HL-60 (cell line): ENCODE measurements at regions not wholly inside any gene's neighbourhood (a gene's known extent, or its start where the extent isn't known, plus 50 kb on each side); places are given as distances from the start of the nearest gene placed in this dataset.

Source experiments
- GABPA ChIP-seq: IDR thresholded peaks from 2 replicates; pipeline ENCODE4 v1.6.1; 2012; ENCODE audit warnings: low read depth
- POLR2AphosphoS5 ChIP-seq: IDR thresholded peaks from 2 replicates; pipeline ENCODE4 v1.6.1; 2012; ENCODE audit warnings: low read depth
- TF ChIP-seq, protein P1 (sequence below): IDR thresholded peaks from one replicate; pipeline ENCODE4 v1.5.1; 2011; ENCODE audit warnings: low read length, control low read depth, inconsistent platforms; ENCODE audit not compliant: insufficient read depth
- TF ChIP-seq, protein P2 (sequence below): IDR thresholded peaks from 2 replicates; pipeline ENCODE4 v1.6.1; 2012; ENCODE audit warnings: low read depth; ENCODE audit not compliant: insufficient replicate concordance

DNA sequence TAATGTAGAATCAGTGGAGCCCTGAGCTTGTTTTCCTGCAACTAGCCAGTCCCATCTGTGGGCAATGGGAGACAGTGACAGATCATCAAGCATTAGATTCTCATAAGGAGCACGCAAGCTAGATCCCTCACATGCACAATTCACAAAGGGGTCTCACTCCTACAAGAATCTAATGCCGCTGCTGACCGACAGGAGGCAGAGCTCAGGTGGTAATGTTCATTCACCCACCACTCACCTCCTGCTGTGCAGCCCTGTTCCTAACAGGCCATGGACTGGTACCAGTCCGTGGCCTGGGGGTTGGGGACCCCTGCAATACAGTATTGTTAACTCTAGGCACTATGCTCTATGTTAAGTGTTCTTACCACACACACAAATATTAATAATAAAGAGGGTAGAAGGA, 362.8 kb downstream of the RBM26 start:
- TF ChIP-seq, protein P1, sequence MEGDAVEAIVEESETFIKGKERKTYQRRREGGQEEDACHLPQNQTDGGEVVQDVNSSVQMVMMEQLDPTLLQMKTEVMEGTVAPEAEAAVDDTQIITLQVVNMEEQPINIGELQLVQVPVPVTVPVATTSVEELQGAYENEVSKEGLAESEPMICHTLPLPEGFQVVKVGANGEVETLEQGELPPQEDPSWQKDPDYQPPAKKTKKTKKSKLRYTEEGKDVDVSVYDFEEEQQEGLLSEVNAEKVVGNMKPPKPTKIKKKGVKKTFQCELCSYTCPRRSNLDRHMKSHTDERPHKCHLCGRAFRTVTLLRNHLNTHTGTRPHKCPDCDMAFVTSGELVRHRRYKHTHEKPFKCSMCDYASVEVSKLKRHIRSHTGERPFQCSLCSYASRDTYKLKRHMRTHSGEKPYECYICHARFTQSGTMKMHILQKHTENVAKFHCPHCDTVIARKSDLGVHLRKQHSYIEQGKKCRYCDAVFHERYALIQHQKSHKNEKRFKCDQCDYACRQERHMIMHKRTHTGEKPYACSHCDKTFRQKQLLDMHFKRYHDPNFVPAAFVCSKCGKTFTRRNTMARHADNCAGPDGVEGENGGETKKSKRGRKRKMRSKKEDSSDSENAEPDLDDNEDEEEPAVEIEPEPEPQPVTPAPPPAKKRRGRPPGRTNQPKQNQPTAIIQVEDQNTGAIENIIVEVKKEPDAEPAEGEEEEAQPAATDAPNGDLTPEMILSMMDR: no peak
- TF ChIP-seq GABPA (no peak), POLR2AphosphoS5 (no peak)
- TF ChIP-seq, protein P2, sequence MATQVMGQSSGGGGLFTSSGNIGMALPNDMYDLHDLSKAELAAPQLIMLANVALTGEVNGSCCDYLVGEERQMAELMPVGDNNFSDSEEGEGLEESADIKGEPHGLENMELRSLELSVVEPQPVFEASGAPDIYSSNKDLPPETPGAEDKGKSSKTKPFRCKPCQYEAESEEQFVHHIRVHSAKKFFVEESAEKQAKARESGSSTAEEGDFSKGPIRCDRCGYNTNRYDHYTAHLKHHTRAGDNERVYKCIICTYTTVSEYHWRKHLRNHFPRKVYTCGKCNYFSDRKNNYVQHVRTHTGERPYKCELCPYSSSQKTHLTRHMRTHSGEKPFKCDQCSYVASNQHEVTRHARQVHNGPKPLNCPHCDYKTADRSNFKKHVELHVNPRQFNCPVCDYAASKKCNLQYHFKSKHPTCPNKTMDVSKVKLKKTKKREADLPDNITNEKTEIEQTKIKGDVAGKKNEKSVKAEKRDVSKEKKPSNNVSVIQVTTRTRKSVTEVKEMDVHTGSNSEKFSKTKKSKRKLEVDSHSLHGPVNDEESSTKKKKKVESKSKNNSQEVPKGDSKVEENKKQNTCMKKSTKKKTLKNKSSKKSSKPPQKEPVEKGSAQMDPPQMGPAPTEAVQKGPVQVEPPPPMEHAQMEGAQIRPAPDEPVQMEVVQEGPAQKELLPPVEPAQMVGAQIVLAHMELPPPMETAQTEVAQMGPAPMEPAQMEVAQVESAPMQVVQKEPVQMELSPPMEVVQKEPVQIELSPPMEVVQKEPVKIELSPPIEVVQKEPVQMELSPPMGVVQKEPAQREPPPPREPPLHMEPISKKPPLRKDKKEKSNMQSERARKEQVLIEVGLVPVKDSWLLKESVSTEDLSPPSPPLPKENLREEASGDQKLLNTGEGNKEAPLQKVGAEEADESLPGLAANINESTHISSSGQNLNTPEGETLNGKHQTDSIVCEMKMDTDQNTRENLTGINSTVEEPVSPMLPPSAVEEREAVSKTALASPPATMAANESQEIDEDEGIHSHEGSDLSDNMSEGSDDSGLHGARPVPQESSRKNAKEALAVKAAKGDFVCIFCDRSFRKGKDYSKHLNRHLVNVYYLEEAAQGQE: no peak
